Endothelial cell (in vitro differentiated cells): ENCODE measurements at regions not wholly inside any gene's neighbourhood (a gene's known extent, or its start where the extent isn't known, plus 50 kb on each side); places are given as distances from the start of the nearest gene placed in this dataset.
"Not testable (repeated sequence)": the region's sequence is repeated elsewhere in the genome, so short reads cannot be mapped to it uniquely, and the experiment has no call there.

Source experiments
- DNase-seq: peaks from one replicate; pipeline ENCODE4 v3.0.0; 2021; ENCODE audit warnings: low spot score
- H3K27ac Mint-ChIP-seq: one replicate; pipeline ENCODE4 v1.8.0; 2021; ENCODE audit warnings: mixed read lengths, inconsistent platforms; ENCODE audit not compliant: unreplicated experiment
- H3K27me3 Mint-ChIP-seq: one replicate; pipeline ENCODE4 v1.8.0; 2021; ENCODE audit warnings: mild to moderate bottlenecking, moderate library complexity, mixed read lengths, inconsistent platforms; ENCODE audit not compliant: unreplicated experiment
- H3K36me3 Mint-ChIP-seq: one replicate; pipeline ENCODE4 v1.8.0; 2021; ENCODE audit warnings: mild to moderate bottlenecking, low read depth, mixed read lengths, inconsistent platforms; ENCODE audit not compliant: unreplicated experiment
- H3K4me1 Mint-ChIP-seq: one replicate; pipeline ENCODE4 v1.8.0; 2021; ENCODE audit warnings: mild to moderate bottlenecking, mixed read lengths, inconsistent platforms; ENCODE audit not compliant: unreplicated experiment
- H3K4me3 Mint-ChIP-seq: one replicate; pipeline ENCODE4 v1.8.0; 2021; ENCODE audit warnings: mild to moderate bottlenecking, mixed read lengths, inconsistent platforms; ENCODE audit not compliant: unreplicated experiment
- H3K9me3 Mint-ChIP-seq: one replicate; pipeline ENCODE4 v1.8.0; 2021; ENCODE audit warnings: mixed read lengths, inconsistent platforms; ENCODE audit not compliant: unreplicated experiment
- CTCF ChIP-seq: fragments of 200-600 bp; sonication (generic); IDR thresholded peaks from one replicate; pipeline ENCODE4 v1.5.0; 2021; ENCODE audit warnings: antibody characterized with exemption; ENCODE audit not compliant: unreplicated experiment

GRCh38 chr1:121519042-121519755 is 334.4 kb downstream of the SRGAP2C start:
- peaks cover 4% of the 10 kb centered on the region for H3K27me3 Mint-ChIP-seq
- peak; percentile 59 for DNase-seq
- peaks cover 5% of the 10 kb centered on the region for H3K36me3 Mint-ChIP-seq
- peak overlapping the region; percentile 70 for H3K27ac Mint-ChIP-seq
- H3K9me3 Mint-ChIP-seq = no peaks in the 10 kb centered on the region
- TF ChIP-seq CTCF = no peak
- peak overlapping the region; percentile 93 for H3K4me3 Mint-ChIP-seq
- H3K4me1 Mint-ChIP-seq = peaks cover 11% of the 10 kb centered on the region

- H3K36me3 Mint-ChIP-seq, DNase-seq, H3K27me3 Mint-ChIP-seq, H3K9me3 Mint-ChIP-seq: not testable (repeated sequence)
- H3K27ac Mint-ChIP-seq = peak overlapping the region; percentile 70
- H3K4me3 Mint-ChIP-seq = peak overlapping the region; percentile 93
- peaks cover 11% of the 10 kb centered on the region for H3K4me1 Mint-ChIP-seq
Observed at GRCh38 chr1:121519756-121520286, 335.0 kb downstream of the SRGAP2C start.

GRCh38 chr1:121522061-121522759 is 337.4 kb downstream of the SRGAP2C start:
- H3K27ac Mint-ChIP-seq = no peak overlapping the region
- TF ChIP-seq CTCF = no peak
- no peaks in the 10 kb centered on the region for H3K36me3 Mint-ChIP-seq
- H3K4me1 Mint-ChIP-seq = peaks cover 11% of the 10 kb centered on the region
- no peak overlapping the region for H3K4me3 Mint-ChIP-seq
- no peaks in the 10 kb centered on the region for H3K9me3 Mint-ChIP-seq
- no peak for DNase-seq
- peaks cover 4% of the 10 kb centered on the region for H3K27me3 Mint-ChIP-seq

- peaks cover 11% of the 10 kb centered on the region for H3K4me1 Mint-ChIP-seq
- H3K36me3 Mint-ChIP-seq, H3K4me3 Mint-ChIP-seq, H3K27ac Mint-ChIP-seq, H3K27me3 Mint-ChIP-seq, H3K9me3 Mint-ChIP-seq, DNase-seq: not testable (repeated sequence)
Observed at GRCh38 chr1:121523112-121523511, 338.3 kb downstream of the SRGAP2C start.

- Mint-ChIP-seq H3K9me3 (no peaks in the 10 kb centered on the region), H3K27me3 (no peaks in the 10 kb centered on the region), H3K4me3 (no peak overlapping the region), H3K36me3 (no peaks in the 10 kb centered on the region), H3K4me1 (peaks cover 11% of the 10 kb centered on the region), H3K27ac (no peak overlapping the region)
- no peak for DNase-seq
- TF ChIP-seq CTCF = no peak
Observed at GRCh38 chr1:121525355-121525754, 340.6 kb downstream of the SRGAP2C start.

- not testable (repeated sequence) for H3K9me3 Mint-ChIP-seq, DNase-seq, H3K4me3 Mint-ChIP-seq, H3K36me3 Mint-ChIP-seq, H3K27ac Mint-ChIP-seq, H3K27me3 Mint-ChIP-seq
- peaks cover 12% of the 10 kb centered on the region for H3K4me1 Mint-ChIP-seq
Observed at GRCh38 chr1:121528958-121529357, 344.2 kb downstream of the SRGAP2C start.

GRCh38 chr1:121530026-121530425 is 345.3 kb downstream of the SRGAP2C start:
- peaks cover 12% of the 10 kb centered on the region for H3K4me1 Mint-ChIP-seq
- H3K27me3 Mint-ChIP-seq, H3K27ac Mint-ChIP-seq, H3K9me3 Mint-ChIP-seq, H3K36me3 Mint-ChIP-seq, H3K4me3 Mint-ChIP-seq, DNase-seq: not testable (repeated sequence)

- not testable (repeated sequence) for H3K27me3 Mint-ChIP-seq, H3K9me3 Mint-ChIP-seq
Observed at GRCh38 chr1:121531747-121532146, 347.0 kb downstream of the SRGAP2C start.

GRCh38 chr1:121538148-121538547 is 353.4 kb downstream of the SRGAP2C start:
- not testable (repeated sequence) for H3K9me3 Mint-ChIP-seq, H3K36me3 Mint-ChIP-seq, H3K27ac Mint-ChIP-seq, DNase-seq, H3K27me3 Mint-ChIP-seq, H3K4me1 Mint-ChIP-seq, H3K4me3 Mint-ChIP-seq

More at GRCh38 chr1:121531747-121532146, 347.0 kb downstream of the SRGAP2C start:
- not testable (repeated sequence) for H3K27ac Mint-ChIP-seq, DNase-seq, H3K4me3 Mint-ChIP-seq, H3K36me3 Mint-ChIP-seq
- peaks cover 12% of the 10 kb centered on the region for H3K4me1 Mint-ChIP-seq
